Large intestine (tissue), 3 donors: ENCODE measurements at regions not wholly inside any gene's neighbourhood (a gene's known extent, or its start where the extent isn't known, plus 50 kb on each side); places are given as distances from the start of the nearest gene placed in this dataset.

Source experiments
- DNase-seq, 2 donors: peaks; one replicate each; pipeline versions ENCODE4 v3.0.0 to v3.0.0-alpha.2; 2013
- H3K27ac ChIP-seq: one replicate; pipeline ENCODE4 v1.5.1; 2013; ENCODE audit warnings: low read length
- H3K27me3 ChIP-seq: 2 replicates; pipeline ENCODE4 v1.6.1; 2013; ENCODE audit warnings: low read length; ENCODE audit not compliant: control insufficient read depth, insufficient read depth
- H3K36me3 ChIP-seq: 2 replicates; pipeline ENCODE4 v1.6.1; 2013; ENCODE audit warnings: low read length; ENCODE audit not compliant: control insufficient read depth, insufficient read depth
- H3K4me1 ChIP-seq: one replicate; pipeline ENCODE4 v1.6.1; 2013; ENCODE audit warnings: low read length; ENCODE audit not compliant: control insufficient read depth, insufficient read depth
- H3K4me3 ChIP-seq: one replicate; pipeline ENCODE4 v1.5.1; 2013; ENCODE audit warnings: low read length
- H3K9me3 ChIP-seq: one replicate; pipeline ENCODE4 v1.6.1; 2013; ENCODE audit warnings: mild to moderate bottlenecking, low read depth, low read length, moderate library complexity; ENCODE audit not compliant: control insufficient read depth
- WGBS: methylation state at CpG from one replicate; pipeline ENCODE4 v1.1.5; 2013; ENCODE audit warnings: low lambda C conversion rate; ENCODE audit not compliant: insufficient coverage; 5-methylcytosine and 5-hydroxymethylcytosine counted together

- Histone ChIP-seq H3K27ac (no peak overlapping the region), H3K36me3 (no peaks in the 10 kb centered on the region), H3K4me1 (no peaks in the 10 kb centered on the region), H3K9me3 (no peaks in the 10 kb centered on the region), H3K4me3 (no peak overlapping the region), H3K27me3 (no peaks in the 10 kb centered on the region)
- WGBS, result 40% methylated on average over 1 of the region's 1 CpG
- DNase-seq, result no peak
Observed at GRCh38 chr1:215358356-215358755, 208.7 kb upstream of the KCTD3 start.

- no peaks in the 10 kb centered on the region for H3K4me1 ChIP-seq
- no peak overlapping the region for H3K4me3 ChIP-seq
- no peaks in the 10 kb centered on the region for H3K9me3 ChIP-seq
- no peaks in the 10 kb centered on the region for H3K27me3 ChIP-seq
- H3K27ac ChIP-seq, result no peak overlapping the region
- no peak for DNase-seq
- H3K36me3 ChIP-seq, result no peaks in the 10 kb centered on the region
Observed at GRCh38 chr1:215360031-215360430, 207.1 kb upstream of the KCTD3 start.

- Histone ChIP-seq H3K36me3 (no peaks in the 10 kb centered on the region), H3K4me1 (no peaks in the 10 kb centered on the region), H3K27me3 (no peaks in the 10 kb centered on the region), H3K9me3 (no peaks in the 10 kb centered on the region), H3K4me3 (no peak overlapping the region), H3K27ac (no peak overlapping the region)
- 100% methylated on average over 1 of the region's 2 CpGs for WGBS
- DNase-seq, result no peak
Observed at GRCh38 chr1:215360758-215361157, 206.3 kb upstream of the KCTD3 start.

- no peak overlapping the region for H3K27ac ChIP-seq
- no peaks in the 10 kb centered on the region for H3K4me1 ChIP-seq
- no peak for DNase-seq
- no peaks in the 10 kb centered on the region for H3K9me3 ChIP-seq
- H3K36me3 ChIP-seq, result no peaks in the 10 kb centered on the region
- H3K27me3 ChIP-seq, result no peaks in the 10 kb centered on the region
- no peak overlapping the region for H3K4me3 ChIP-seq
Observed at GRCh38 chr1:215375381-215375780, 191.7 kb upstream of the KCTD3 start.

GRCh38 chr1:215376544-215377264, 190.4 kb upstream of the KCTD3 start:
- DNase-seq, result no peak
- no peaks in the 10 kb centered on the region for H3K27me3 ChIP-seq
- H3K9me3 ChIP-seq, result no peaks in the 10 kb centered on the region
- no peak overlapping the region for H3K4me3 ChIP-seq
- H3K4me1 ChIP-seq, result no peaks in the 10 kb centered on the region
- no peaks in the 10 kb centered on the region for H3K36me3 ChIP-seq
- no peak overlapping the region for H3K27ac ChIP-seq
- WGBS, result no CpG with 5 or more reads among the region's 2 CpGs

- no peak overlapping the region for H3K4me3 ChIP-seq
- H3K9me3 ChIP-seq, result no peaks in the 10 kb centered on the region
- DNase-seq, result no peak
- H3K27me3 ChIP-seq, result no peaks in the 10 kb centered on the region
- no CpG with 5 or more reads among the region's 2 CpGs for WGBS
- no peaks in the 10 kb centered on the region for H3K4me1 ChIP-seq
- no peaks in the 10 kb centered on the region for H3K36me3 ChIP-seq
- no peak overlapping the region for H3K27ac ChIP-seq
Observed at GRCh38 chr1:215377746-215378145, 189.4 kb upstream of the KCTD3 start.

GRCh38 chr1:215380566-215380965, 186.5 kb upstream of the KCTD3 start:
- Histone ChIP-seq H3K27ac (no peak overlapping the region), H3K36me3 (no peaks in the 10 kb centered on the region), H3K27me3 (no peaks in the 10 kb centered on the region), H3K4me3 (no peak overlapping the region), H3K4me1 (no peaks in the 10 kb centered on the region), H3K9me3 (no peaks in the 10 kb centered on the region)
- no CpG with 5 or more reads among the region's 1 CpG for WGBS
- DNase-seq, result no peak

- DNase-seq, result no peak
- Histone ChIP-seq H3K9me3 (peaks cover 4% of the 10 kb centered on the region), H3K36me3 (no peaks in the 10 kb centered on the region), H3K27me3 (no peaks in the 10 kb centered on the region), H3K4me1 (no peaks in the 10 kb centered on the region), H3K4me3 (no peak overlapping the region), H3K27ac (no peak overlapping the region)
- whole genome bisulfite sequencing, result no CpG with 5 or more reads among the region's 1 CpG
Observed at GRCh38 chr1:215393476-215393875, 173.6 kb upstream of the KCTD3 start.

GRCh38 chr1:215394084-215394991, 172.8 kb upstream of the KCTD3 start:
- no CpG with 5 or more reads among the region's 53 CpGs for WGBS

GRCh38 chr1:215397106-215397505, 170.0 kb upstream of the KCTD3 start:
- Histone ChIP-seq H3K4me3 (no peak overlapping the region), H3K4me1 (no peaks in the 10 kb centered on the region), H3K36me3 (no peaks in the 10 kb centered on the region), H3K27me3 (no peaks in the 10 kb centered on the region), H3K27ac (no peak overlapping the region), H3K9me3 (peaks cover 4% of the 10 kb centered on the region)
- DNase-seq, result no peak
- 90% methylated on average over 2 of the region's 5 CpGs for WGBS

More at GRCh38 chr1:215394084-215394991, 172.8 kb upstream of the KCTD3 start:
- H3K4me1 ChIP-seq, result no peaks in the 10 kb centered on the region
- H3K27ac ChIP-seq, result no peak overlapping the region
- DNase-seq, result no peak
- no peak overlapping the region for H3K4me3 ChIP-seq
- H3K36me3 ChIP-seq, result no peaks in the 10 kb centered on the region
- peaks cover 4% of the 10 kb centered on the region for H3K9me3 ChIP-seq
- no peaks in the 10 kb centered on the region for H3K27me3 ChIP-seq
